ENCODE measurements at regions not wholly inside any gene's neighbourhood (a gene's known extent, or its start where the extent isn't known, plus 50 kb on each side); places are given as distances from the start of the nearest gene placed in this dataset.

DNA sequence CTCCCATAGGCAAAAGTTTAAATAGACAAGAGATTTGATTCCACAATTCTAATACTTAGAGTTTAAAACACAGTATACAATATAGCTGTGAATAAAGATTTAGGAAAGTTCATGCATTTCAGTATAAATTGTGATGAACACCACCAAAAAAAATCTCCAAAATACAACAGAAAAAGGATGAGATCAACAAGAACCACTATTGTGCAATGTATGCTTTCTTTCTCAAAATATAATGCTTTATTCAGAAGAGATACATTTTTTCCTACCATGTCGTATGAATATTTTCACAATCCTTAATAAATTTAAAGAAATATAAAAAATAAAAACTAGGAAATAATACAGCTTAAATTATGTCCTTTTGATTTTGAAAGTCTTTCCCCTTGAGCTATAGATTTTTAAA is 1309.2 kb downstream of the MRPL39 start:
- in situ Hi-C loops (cut with HindIII; ENCODE audit: low sequenced_read_pairs) = no loop called here

GRCh38 chr21:24294171-24294570 is 1313.1 kb downstream of the MRPL39 start:
- in situ Hi-C loops (cut with HindIII; ENCODE audit: low sequenced_read_pairs) = no loop called here

DNA sequence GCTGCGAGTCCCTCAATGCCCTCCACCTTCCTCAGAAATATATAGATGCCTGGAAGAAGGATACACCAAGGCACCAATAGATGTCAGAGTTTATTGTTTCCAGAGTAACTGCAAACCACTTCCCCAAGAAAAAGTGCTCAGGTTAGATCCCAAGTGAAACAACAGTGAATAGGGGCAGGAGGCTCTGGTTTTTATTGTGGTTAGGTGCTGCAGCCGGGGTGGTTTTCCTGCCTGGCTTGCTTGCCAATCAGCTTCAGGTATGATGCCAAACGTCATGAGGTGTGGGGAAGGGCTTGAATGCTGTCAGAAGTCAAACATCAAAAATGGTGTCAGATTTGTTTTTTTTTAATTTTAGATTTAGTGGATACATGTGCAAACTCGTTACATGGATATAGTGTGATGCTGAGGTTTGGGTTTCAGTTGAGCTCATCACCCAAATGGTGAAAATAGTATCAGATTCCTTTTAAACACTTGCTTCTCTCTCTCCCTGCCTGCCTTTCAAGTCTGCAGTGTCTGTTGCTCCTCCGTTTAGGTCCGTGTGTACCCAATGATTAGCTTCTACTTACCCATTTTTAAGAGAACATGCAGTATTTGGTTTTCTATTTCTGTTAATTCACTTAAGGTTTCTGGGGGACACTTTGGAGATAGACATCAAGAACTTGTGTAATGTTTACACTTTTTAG is 1317.0 kb downstream of the MRPL39 start:
- in situ Hi-C loops (cut with HindIII; ENCODE audit: low sequenced_read_pairs) = no loop called here

DNA sequence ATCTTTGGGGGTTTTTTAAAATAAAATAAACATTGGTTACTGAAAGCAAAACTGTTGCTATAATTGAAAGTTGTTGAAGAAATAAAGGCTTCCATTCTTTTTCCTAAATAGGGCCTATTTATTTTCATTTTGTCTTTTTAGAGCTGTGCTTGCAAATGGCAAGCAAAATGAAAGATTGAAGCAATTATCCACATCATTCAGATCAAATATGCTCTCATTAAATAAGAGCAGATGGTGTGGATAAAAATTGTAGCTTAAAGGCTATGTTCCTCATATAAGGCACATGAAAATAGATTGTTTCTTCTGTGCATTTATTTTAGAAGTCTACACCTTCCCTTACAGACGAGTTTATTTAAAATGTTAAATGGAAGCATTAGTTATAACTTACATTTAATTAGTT is 1317.7 kb downstream of the MRPL39 start:
- in situ Hi-C loops (cut with HindIII; ENCODE audit: low sequenced_read_pairs) = no loop called here

DNA sequence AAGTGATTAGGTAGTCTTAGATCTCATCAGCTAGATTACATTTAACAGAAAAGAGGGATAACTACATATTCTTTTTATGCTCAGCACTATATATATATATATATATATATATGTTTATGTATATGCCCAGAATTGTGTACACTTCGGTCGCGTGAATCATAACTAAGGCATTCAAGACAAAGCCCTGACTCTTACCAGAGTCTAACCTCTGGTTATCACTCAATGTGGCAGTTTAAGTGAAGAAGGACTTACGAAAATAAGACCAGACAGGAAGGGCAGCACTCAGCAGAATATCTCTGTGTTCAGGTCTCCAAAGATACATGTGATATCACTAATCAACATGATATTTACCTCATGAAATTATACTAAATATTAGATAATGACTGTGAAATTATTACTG is 1326.7 kb downstream of the MRPL39 start:
- in situ Hi-C loops (cut with HindIII; ENCODE audit: low sequenced_read_pairs) = no loop called here

DNA sequence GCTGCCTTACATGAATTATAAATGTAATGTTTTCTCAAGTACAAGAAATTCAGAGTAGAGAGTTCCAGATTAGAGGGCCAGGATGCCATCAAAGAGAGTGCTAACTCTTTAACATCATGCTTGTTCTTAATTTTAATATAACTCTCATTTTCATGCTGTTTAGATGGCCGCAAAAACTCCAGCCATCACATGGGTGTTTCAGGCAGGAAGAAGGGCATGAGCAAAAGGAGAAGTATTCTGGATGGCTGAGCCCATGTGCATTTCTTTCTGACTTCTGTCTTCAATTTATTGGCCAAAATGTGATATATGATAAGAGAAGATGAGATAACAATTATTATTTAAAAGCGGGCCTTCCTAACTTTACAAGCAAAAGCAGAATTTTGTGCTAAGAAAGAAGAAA is 1328.6 kb downstream of the MRPL39 start:
- in situ Hi-C loops (cut with HindIII; ENCODE audit: low sequenced_read_pairs) = no loop called here

- in situ Hi-C loops (cut with HindIII; ENCODE audit: low sequenced_read_pairs) = no loop called here
Observed at GRCh38 chr21:24276204-24276603, 1331.1 kb downstream of the MRPL39 start.

- in situ Hi-C loops (cut with HindIII; ENCODE audit: low sequenced_read_pairs) = no loop called here
Observed at GRCh38 chr21:24275616-24276015, 1331.7 kb downstream of the MRPL39 start.

GRCh38 chr21:24272521-24272938 is 1334.8 kb downstream of the MRPL39 start:
- in situ Hi-C loops (cut with HindIII; ENCODE audit: low sequenced_read_pairs) = no loop called here

DNA sequence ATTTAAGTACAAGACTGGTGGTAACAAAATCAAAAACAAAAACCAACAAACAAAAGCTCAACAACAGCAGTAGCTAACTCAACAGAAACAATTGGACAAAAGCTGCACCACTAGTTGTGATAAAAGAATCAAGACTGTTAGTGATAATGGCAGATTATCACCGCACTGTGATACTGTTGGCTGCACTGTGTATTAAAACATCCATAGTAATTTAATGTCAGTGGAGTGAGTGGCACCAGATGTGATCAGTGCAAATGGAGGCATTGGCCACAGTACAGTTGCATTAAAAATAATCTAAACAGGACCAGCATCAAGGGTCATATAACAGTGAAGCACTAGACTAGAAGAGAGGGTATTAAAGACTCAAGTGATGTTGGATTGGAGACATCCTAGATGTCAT is 1341.3 kb downstream of the MRPL39 start:
- in situ Hi-C loops (cut with HindIII; ENCODE audit: low sequenced_read_pairs) = no loop called here

- in situ Hi-C loops (cut with HindIII; ENCODE audit: low sequenced_read_pairs) = no loop called here
Observed at GRCh38 chr21:24260751-24261150, 1346.5 kb downstream of the MRPL39 start.

- in situ Hi-C loops (cut with HindIII; ENCODE audit: low sequenced_read_pairs) = no loop called here
Observed at GRCh38 chr21:24259241-24259640, 1348.0 kb downstream of the MRPL39 start.

GRCh38 chr21:24255591-24255990 is 1351.7 kb downstream of the MRPL39 start:
- in situ Hi-C loops (cut with HindIII; ENCODE audit: low sequenced_read_pairs) = no loop called here

- in situ Hi-C loops (cut with HindIII; ENCODE audit: low sequenced_read_pairs) = no loop called here
Observed at GRCh38 chr21:24225431-24225830, 1381.8 kb downstream of the MRPL39 start.

DNA sequence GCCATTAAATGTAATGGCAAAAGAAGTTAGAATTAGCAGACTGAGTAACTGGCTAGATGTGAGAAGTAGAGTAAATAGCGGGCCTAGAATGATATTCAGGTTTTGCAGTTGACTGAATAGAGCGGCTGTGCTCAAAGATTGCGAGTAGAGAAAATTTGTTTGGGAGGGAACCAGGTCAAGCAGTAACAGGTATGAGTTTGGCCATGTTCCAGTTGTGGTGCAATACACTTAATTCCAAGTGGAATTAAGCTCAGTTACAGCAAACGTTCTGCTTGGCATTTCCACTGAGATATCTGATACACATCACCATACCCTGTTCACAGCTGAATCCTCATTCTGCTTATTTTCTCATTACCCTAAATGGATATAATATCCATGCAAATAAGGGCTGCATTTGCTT is 1382.9 kb downstream of the MRPL39 start:
- in situ Hi-C loops (cut with HindIII; ENCODE audit: low sequenced_read_pairs) = no loop called here

- in situ Hi-C loops (cut with HindIII; ENCODE audit: low sequenced_read_pairs) = no loop called here
Observed at GRCh38 chr21:24223624-24224023, 1383.7 kb downstream of the MRPL39 start.

DNA sequence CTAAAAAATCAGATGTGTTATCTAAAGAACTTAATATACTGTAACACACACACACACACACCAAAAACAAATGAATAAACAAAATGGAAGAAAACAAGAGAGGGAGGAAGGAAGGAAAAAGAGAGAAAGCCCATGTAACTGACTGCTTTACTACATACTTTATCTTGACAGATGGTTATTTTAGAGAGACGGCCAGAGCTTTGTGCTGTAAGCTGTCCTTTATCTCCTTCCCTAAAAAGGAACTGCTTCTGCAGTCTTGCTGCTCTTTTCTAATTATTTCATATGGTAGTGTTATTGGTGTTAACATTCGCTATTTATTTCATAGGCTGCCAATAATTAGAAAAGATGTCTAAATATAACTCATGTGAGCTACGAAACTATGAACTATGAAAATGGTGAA is 1384.6 kb downstream of the MRPL39 start:
- in situ Hi-C loops (cut with HindIII; ENCODE audit: low sequenced_read_pairs) = no loop called here

GRCh38 chr21:24220446-24220845 is 1386.8 kb downstream of the MRPL39 start:
- in situ Hi-C loops (cut with HindIII; ENCODE audit: low sequenced_read_pairs) = no loop called here

DNA sequence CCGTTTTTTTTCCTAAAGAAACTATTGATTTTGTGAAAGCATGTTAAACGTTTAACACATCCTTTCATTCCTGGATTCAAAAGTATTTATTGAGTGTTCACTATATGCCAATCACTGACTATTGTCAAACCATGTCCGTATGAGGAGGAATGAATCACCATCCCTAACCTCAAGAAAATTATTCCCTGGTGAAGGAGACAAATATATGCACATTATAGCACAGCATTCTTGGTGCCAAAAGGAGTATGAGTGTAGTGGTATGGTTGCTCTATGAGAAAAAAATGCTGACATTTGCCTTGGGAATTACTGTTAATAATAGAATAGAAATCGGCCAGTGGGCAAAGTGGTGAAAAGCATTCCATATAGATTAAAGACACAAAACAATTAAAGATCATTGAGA is 1390.1 kb downstream of the MRPL39 start:
- in situ Hi-C loops (cut with HindIII; ENCODE audit: low sequenced_read_pairs) = no loop called here

DNA sequence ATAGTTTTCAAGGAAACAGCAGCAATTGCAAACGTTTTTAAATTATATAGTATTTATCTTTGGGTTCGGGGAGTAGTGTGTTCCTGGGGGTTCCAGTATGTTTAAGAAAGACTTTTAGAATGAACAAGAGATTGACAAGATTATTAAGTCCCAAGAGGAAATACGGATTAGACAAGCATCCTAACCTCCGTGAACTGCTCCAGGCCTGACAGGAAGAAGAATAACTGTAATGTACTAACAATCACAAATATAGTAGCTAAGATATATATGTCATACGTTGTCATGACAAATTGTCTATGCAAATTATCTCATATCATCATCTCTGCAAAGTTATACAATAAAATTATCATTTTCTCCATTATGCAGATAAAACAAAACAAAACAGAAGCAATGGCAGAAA is 1397.2 kb downstream of the MRPL39 start:
- in situ Hi-C loops (cut with HindIII; ENCODE audit: low sequenced_read_pairs) = no loop called here

- in situ Hi-C loops (cut with HindIII; ENCODE audit: low sequenced_read_pairs) = no loop called here
Observed at GRCh38 chr21:24208562-24209260, 1398.6 kb downstream of the MRPL39 start.

DNA sequence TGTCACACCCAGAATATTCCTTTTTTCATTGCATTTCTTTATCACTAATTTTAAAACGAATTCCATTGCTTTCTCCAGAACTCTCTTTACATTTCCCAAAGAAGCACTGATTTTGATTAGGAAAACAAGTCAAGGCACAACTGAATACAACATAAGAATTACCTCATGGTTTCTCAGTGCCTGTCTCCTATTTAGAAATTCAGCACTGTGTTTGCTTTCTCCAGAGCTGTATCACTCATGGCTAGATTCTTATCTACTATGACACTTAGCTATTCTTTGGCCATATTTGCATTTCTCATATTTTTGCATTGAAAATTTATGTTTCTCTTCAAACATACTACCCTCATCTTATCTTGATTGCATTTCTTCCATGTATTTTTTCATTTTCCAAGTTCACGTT is 1402.0 kb downstream of the MRPL39 start:
- in situ Hi-C loops (cut with HindIII; ENCODE audit: low sequenced_read_pairs) = no loop called here

DNA sequence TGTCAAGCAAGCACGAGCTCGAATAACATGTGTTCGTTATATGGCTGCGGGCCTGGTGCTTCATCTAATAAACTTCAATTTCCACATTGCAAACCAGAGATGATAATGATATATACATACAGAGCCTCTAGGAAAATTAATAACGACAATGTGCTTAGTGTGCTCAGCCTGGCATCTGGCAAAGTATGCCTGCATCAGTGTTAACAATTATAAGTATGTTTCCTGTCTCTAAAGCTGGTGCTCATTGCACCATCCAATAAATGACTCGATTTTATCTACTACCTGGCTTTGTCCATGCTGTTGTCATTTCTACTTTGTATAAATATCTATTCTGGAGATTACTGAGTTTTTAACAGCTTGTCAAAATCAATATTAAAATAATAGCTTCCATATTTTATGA is 1402.6 kb downstream of the MRPL39 start:
- in situ Hi-C loops (cut with HindIII; ENCODE audit: low sequenced_read_pairs) = no loop called here

Measured in endothelial cell of hepatic sinusoid (primary cell).